Putamen (tissue), 1 donor: ENCODE measurements at regions not wholly inside any gene's neighbourhood (a gene's known extent, or its start where the extent isn't known, plus 50 kb on each side); places are given as distances from the start of the nearest gene placed in this dataset.
"Not testable (repeated sequence)": the region's sequence is repeated elsewhere in the genome, so short reads cannot be mapped to it uniquely, and the experiment has no call there.

Experiments
- DNase-seq: peaks from one replicate; pipeline ENCODE4 v3.0.0-alpha.2; 2016; ENCODE audit warnings: low spot score

GRCh38 chr1:118297521-118297920 is 112.5 kb upstream of the SPAG17 start:
- no peak for DNase-seq

- no peak for DNase-seq
Observed at GRCh38 chr1:118294875-118295642, 110.0 kb upstream of the SPAG17 start.

- DNase-seq, result no peak
Observed at GRCh38 chr1:118291661-118292060, 106.6 kb upstream of the SPAG17 start.

- no peak for DNase-seq
Observed at GRCh38 chr1:118290571-118290970, 105.5 kb upstream of the SPAG17 start.

GRCh38 chr1:118290046-118290445 is 105.0 kb upstream of the SPAG17 start:
- no peak for DNase-seq

GRCh38 chr1:118280656-118281055 is 95.6 kb upstream of the SPAG17 start:
- DNase-seq, result not testable (repeated sequence)

GRCh38 chr1:118275472-118276115 is 90.6 kb upstream of the SPAG17 start:
- DNase-seq, result no peak

- no peak for DNase-seq
Observed at GRCh38 chr1:118272884-118273283, 87.9 kb upstream of the SPAG17 start.

GRCh38 chr1:118271883-118272282 is 86.9 kb upstream of the SPAG17 start:
- no peak for DNase-seq

- no peak for DNase-seq
Observed at GRCh38 chr1:118269598-118269997, 84.6 kb upstream of the SPAG17 start.

- no peak for DNase-seq
Observed at GRCh38 chr1:118266436-118266835, 81.4 kb upstream of the SPAG17 start.

- DNase-seq, result no peak
Observed at GRCh38 chr1:118264343-118264742, 79.3 kb upstream of the SPAG17 start.

- no peak for DNase-seq
Observed at GRCh38 chr1:118262865-118263264, 77.8 kb upstream of the SPAG17 start.

- DNase-seq, result no peak
Observed at GRCh38 chr1:118258975-118259374, 73.9 kb upstream of the SPAG17 start.

- DNase-seq, result no peak
Observed at GRCh38 chr1:118257946-118258345, 72.9 kb upstream of the SPAG17 start.

GRCh38 chr1:118254491-118255425 is 69.7 kb upstream of the SPAG17 start:
- DNase-seq, result no peak

GRCh38 chr1:118254001-118254400 is 69.0 kb upstream of the SPAG17 start:
- DNase-seq, result no peak

- no peak for DNase-seq
Observed at GRCh38 chr1:118253053-118253915, 68.3 kb upstream of the SPAG17 start.

GRCh38 chr1:118252624-118253023 is 67.6 kb upstream of the SPAG17 start:
- DNase-seq, result no peak

GRCh38 chr1:118250232-118250631 is 65.2 kb upstream of the SPAG17 start:
- DNase-seq, result no peak

- DNase-seq, result no peak
Observed at GRCh38 chr1:118249641-118250040, 64.6 kb upstream of the SPAG17 start.

- no peak for DNase-seq
Observed at GRCh38 chr1:118247593-118247992, 62.6 kb upstream of the SPAG17 start.
